GM20000 (cell line): ENCODE measurements at regions not wholly inside any gene's neighbourhood (a gene's known extent, or its start where the extent isn't known, plus 50 kb on each side); places are given as distances from the start of the nearest gene placed in this dataset.

Source experiments
- DNase-seq: peaks from one replicate; pipeline ENCODE4 v3.0.0; 2012; ENCODE audit warnings: low spot score
- CTCF ChIP-seq: IDR thresholded peaks from 2 replicates; pipeline ENCODE4 v1.5.1; 2012; ENCODE audit warnings: mild to moderate bottlenecking, control low read depth; ENCODE audit errors: extremely low read depth, missing control alignments

GRCh38 chr5:61771062-61771461 lies 439.0 kb downstream of the ZSWIM6 start:
- no peak for TF ChIP-seq CTCF

GRCh38 chr5:61771808-61772207 lies 439.8 kb downstream of the ZSWIM6 start:
- no peak for TF ChIP-seq CTCF
- DNase-seq = no peak

More at GRCh38 chr5:61771062-61771461, 439.0 kb downstream of the ZSWIM6 start:
- no peak for DNase-seq

GRCh38 chr5:61775901-61776300 lies 443.8 kb downstream of the ZSWIM6 start:
- no peak for DNase-seq
- no peak for TF ChIP-seq CTCF

- no peak for TF ChIP-seq CTCF
- no peak for DNase-seq
Observed at GRCh38 chr5:61777292-61777691, 445.2 kb downstream of the ZSWIM6 start.

GRCh38 chr5:61779743-61780142 lies 447.7 kb downstream of the ZSWIM6 start:
- TF ChIP-seq CTCF = no peak
- no peak for DNase-seq

- no peak for TF ChIP-seq CTCF
- DNase-seq = no peak
Observed at GRCh38 chr5:61783481-61783880, 451.4 kb downstream of the ZSWIM6 start.

- no peak for DNase-seq
- TF ChIP-seq CTCF = no peak
Observed at GRCh38 chr5:61784341-61784740, 452.3 kb downstream of the ZSWIM6 start.
